ENCODE measurements at regions not wholly inside any gene's neighbourhood (a gene's known extent, or its start where the extent isn't known, plus 50 kb on each side); places are given as distances from the start of the nearest gene placed in this dataset.
A peak's percentile ranks its signal among the peaks of the same experiment; 100 is the strongest.

DNA sequence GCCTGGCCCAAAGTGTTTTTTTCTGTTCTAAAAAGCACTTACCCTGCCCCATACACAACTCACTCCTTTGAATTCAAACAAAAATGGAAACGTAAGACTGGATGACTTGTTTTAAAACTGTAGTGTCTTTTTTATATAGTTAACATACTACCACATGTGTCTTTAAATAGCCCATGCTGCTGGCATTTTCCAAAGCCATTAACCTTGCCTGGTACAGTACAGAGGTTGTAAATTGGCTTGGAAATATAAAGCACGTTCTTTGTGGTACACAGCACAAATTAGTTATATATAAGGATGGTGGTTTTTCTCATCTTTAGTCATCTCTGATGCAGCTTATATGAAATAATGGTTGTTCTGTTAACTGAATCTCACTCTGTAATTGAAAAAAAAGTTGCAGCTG lies 519.7 kb upstream of the ZNF608 start:
- H3K9me3 ChIP-seq (ENCODE audit: control insufficient read depth in 3 of 3, low read length in 3 of 3) = no peaks in the 10 kb centered on the region
- no peaks in the 10 kb centered on the region for H3K36me3 ChIP-seq (ENCODE audit: control insufficient read depth in 3 of 3, insufficient read depth in 3 of 3, low read length in 3 of 3)
- no peaks in the 10 kb centered on the region for H3K27me3 ChIP-seq (ENCODE audit: control insufficient read depth in 3 of 3, insufficient read depth in 3 of 3, low read length in 3 of 3)
- H3K27ac ChIP-seq (ENCODE audit: low read depth, low read length) = no peak overlapping the region
- H3K4me1 ChIP-seq (ENCODE audit: control insufficient read depth in 3 of 3, insufficient read depth in 3 of 3, low read length in 3 of 3) = no peaks in the 10 kb centered on the region
- no peak overlapping the region for H3K9ac ChIP-seq (ENCODE audit: low read depth in 1 of 3, low read length in 3 of 3)
- no peak overlapping the region for H3K4me3 ChIP-seq (ENCODE audit: low read length in 3 of 3)

GRCh38 chr5:125267636-125268248 lies 521.3 kb upstream of the ZNF608 start:
- Histone ChIP-seq H3K9me3 (ENCODE audit: control insufficient read depth in 3 of 3, low read length in 3 of 3) (no peaks in the 10 kb centered on the region), H3K4me1 (ENCODE audit: control insufficient read depth in 3 of 3, insufficient read depth in 3 of 3, low read length in 3 of 3) (no peaks in the 10 kb centered on the region), H3K27ac (ENCODE audit: low read depth, low read length) (no peak overlapping the region), H3K4me3 (ENCODE audit: low read length in 3 of 3) (no peak overlapping the region), H3K27me3 (ENCODE audit: control insufficient read depth in 3 of 3, insufficient read depth in 3 of 3, low read length in 3 of 3) (no peaks in the 10 kb centered on the region), H3K9ac (ENCODE audit: low read depth in 1 of 3, low read length in 3 of 3) (no peak overlapping the region), H3K36me3 (ENCODE audit: control insufficient read depth in 3 of 3, insufficient read depth in 3 of 3, low read length in 3 of 3) (no peaks in the 10 kb centered on the region)

DNA sequence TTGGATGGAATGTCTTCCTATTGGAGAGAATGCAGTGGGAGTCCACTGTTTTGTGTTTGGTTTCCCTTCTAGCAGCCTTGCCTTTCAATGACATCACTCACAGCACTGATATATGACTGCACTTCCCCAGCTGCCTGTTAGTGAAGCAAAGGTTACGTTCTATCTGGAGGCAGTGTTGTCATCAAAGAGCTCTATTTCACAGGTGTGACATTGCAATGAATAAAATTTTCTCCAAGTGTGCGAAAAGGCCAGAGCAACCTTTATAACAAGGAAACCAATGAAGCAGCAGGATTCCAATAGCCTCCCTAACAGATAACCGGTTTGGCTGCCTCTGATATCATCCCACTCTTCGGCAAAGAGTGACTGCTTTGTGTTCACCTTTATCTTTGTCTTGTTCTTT lies 523.5 kb upstream of the ZNF608 start:
- Histone ChIP-seq H3K9ac (ENCODE audit: low read depth in 1 of 3, low read length in 3 of 3) (no peak overlapping the region), H3K9me3 (ENCODE audit: control insufficient read depth in 3 of 3, low read length in 3 of 3) (no peaks in the 10 kb centered on the region), H3K36me3 (ENCODE audit: control insufficient read depth in 3 of 3, insufficient read depth in 3 of 3, low read length in 3 of 3) (no peaks in the 10 kb centered on the region), H3K4me3 (ENCODE audit: low read length in 3 of 3) (no peak overlapping the region), H3K4me1 (ENCODE audit: control insufficient read depth in 3 of 3, insufficient read depth in 3 of 3, low read length in 3 of 3) (no peaks in the 10 kb centered on the region), H3K27ac (ENCODE audit: low read depth, low read length) (no peak overlapping the region), H3K27me3 (ENCODE audit: control insufficient read depth in 3 of 3, insufficient read depth in 3 of 3, low read length in 3 of 3) (no peaks in the 10 kb centered on the region)

DNA sequence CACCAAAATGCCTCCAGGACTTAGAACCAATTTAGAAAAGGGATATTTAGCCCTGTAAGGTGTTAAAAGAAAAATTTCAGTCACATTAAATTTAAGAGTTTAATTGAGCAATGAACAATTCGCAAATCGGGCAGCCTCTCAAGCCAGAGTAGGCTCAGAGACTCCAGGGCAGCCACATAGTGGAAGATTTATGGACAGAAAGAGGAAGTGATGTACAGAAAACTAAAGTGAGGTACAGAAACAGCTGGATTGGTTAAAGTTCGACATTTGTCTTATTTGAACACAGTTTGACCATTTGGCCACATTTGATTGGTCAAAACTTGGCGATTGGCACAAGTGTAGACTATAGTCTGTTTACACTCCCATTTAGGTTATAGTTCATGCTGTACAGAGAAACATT lies 525.9 kb upstream of the ZNF608 start:
- Histone ChIP-seq H3K27ac (ENCODE audit: low read depth, low read length) (no peak overlapping the region), H3K4me3 (ENCODE audit: low read length in 3 of 3) (no peak overlapping the region), H3K9ac (ENCODE audit: low read depth in 1 of 3, low read length in 3 of 3) (no peak overlapping the region), H3K27me3 (ENCODE audit: control insufficient read depth in 3 of 3, insufficient read depth in 3 of 3, low read length in 3 of 3) (no peaks in the 10 kb centered on the region), H3K36me3 (ENCODE audit: control insufficient read depth in 3 of 3, insufficient read depth in 3 of 3, low read length in 3 of 3) (no peaks in the 10 kb centered on the region), H3K4me1 (ENCODE audit: control insufficient read depth in 3 of 3, insufficient read depth in 3 of 3, low read length in 3 of 3) (no peaks in the 10 kb centered on the region), H3K9me3 (ENCODE audit: control insufficient read depth in 3 of 3, low read length in 3 of 3) (no peaks in the 10 kb centered on the region)

DNA sequence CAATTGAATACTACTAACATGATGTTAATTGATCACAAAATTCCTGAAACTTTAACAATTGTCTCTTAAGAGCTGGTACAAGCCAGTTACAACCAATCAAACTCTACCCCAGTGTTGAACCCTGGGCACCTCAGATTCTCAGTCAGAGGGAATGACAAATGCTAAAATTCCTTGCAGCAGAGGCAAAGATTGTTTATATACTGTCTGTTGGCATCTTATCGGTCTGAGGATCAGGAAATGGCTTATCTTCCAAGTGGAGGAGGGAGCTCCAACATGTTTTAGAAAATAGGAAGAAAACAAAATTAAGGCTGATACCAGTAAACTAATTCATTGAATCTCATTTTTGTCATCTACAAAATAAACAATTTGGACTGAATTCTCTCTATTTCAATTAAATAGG lies 527.8 kb upstream of the ZNF608 start:
- no peaks in the 10 kb centered on the region for H3K27me3 ChIP-seq (ENCODE audit: control insufficient read depth in 3 of 3, insufficient read depth in 3 of 3, low read length in 3 of 3)
- H3K27ac ChIP-seq (ENCODE audit: low read depth, low read length) = no peak overlapping the region
- H3K36me3 ChIP-seq (ENCODE audit: control insufficient read depth in 3 of 3, insufficient read depth in 3 of 3, low read length in 3 of 3) = no peaks in the 10 kb centered on the region
- H3K9me3 ChIP-seq (ENCODE audit: control insufficient read depth in 3 of 3, low read length in 3 of 3) = no peaks in the 10 kb centered on the region
- no peaks in the 10 kb centered on the region for H3K4me1 ChIP-seq (ENCODE audit: control insufficient read depth in 3 of 3, insufficient read depth in 3 of 3, low read length in 3 of 3)
- H3K4me3 ChIP-seq (ENCODE audit: low read length in 3 of 3) = no peak overlapping the region
- no peak overlapping the region for H3K9ac ChIP-seq (ENCODE audit: low read depth in 1 of 3, low read length in 3 of 3)

DNA sequence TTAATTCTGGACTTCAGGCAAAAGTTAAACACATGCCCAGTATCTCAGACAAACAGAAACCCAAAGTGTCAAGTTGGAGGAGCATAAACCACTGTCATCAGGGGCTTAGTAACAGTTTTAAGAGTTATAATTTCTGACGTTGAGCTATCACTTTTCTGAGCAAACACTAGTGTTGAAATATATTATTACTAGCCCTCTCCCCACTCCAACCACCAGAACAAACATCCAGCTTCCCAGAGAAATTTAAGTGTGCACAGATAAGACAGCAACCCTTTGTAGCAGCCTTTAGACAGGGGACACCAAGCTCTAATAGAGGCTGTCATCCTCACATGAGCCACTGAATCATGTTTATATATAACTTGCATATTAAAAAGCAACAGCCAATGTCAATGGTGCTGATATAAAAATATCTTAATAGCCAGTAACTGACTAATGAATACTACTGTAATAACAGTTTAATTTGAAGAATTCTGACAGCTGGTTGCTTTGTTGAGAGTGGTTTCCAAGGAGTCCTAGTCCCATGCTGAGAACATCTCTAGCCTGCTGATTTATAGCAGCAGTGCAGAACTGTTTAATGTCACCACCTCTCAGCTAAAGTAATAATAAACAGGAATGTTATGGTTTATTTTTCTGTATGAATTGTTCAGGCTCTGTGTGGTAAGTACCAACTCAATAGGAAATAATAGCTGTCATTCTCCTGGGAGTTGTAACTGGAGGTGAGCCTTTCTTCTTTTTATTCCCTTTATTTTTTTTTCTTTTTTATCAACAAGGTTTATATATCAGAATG lies 528.7 kb upstream of the ZNF608 start:
- H3K4me3 ChIP-seq (ENCODE audit: low read length in 3 of 3) = no peak overlapping the region
- H3K27ac ChIP-seq (ENCODE audit: low read depth, low read length) = peak overlapping the region; percentile 34
- no peak overlapping the region for H3K9ac ChIP-seq (ENCODE audit: low read depth in 1 of 3, low read length in 3 of 3)
- no peaks in the 10 kb centered on the region for H3K27me3 ChIP-seq (ENCODE audit: control insufficient read depth in 3 of 3, insufficient read depth in 3 of 3, low read length in 3 of 3)
- no peaks in the 10 kb centered on the region for H3K9me3 ChIP-seq (ENCODE audit: control insufficient read depth in 3 of 3, low read length in 3 of 3)
- H3K36me3 ChIP-seq (ENCODE audit: control insufficient read depth in 3 of 3, insufficient read depth in 3 of 3, low read length in 3 of 3) = no peaks in the 10 kb centered on the region
- no peaks in the 10 kb centered on the region for H3K4me1 ChIP-seq (ENCODE audit: control insufficient read depth in 3 of 3, insufficient read depth in 3 of 3, low read length in 3 of 3)

DNA sequence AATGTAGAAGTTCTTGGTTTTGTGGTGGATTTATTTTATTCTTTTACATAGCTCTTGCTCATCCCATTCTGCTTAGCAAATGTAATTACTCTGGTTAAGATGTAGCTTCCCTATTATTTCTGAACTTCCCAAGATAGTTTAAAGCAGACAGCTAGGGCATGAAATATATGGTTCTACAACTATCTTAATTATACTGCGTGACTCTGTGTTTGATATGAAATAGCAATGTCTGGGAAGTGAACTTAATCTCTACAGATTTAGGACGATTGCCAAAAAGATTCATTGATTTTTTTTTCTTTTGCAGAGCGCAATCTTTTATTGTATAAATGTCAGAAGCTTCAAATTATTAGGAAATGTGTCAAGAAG lies 529.3 kb upstream of the ZNF608 start:
- no peaks in the 10 kb centered on the region for H3K27me3 ChIP-seq (ENCODE audit: control insufficient read depth in 3 of 3, insufficient read depth in 3 of 3, low read length in 3 of 3)
- peak overlapping the region; percentile 34 for H3K27ac ChIP-seq (ENCODE audit: low read depth, low read length)
- no peaks in the 10 kb centered on the region for H3K4me1 ChIP-seq (ENCODE audit: control insufficient read depth in 3 of 3, insufficient read depth in 3 of 3, low read length in 3 of 3)
- H3K9ac ChIP-seq (ENCODE audit: low read depth in 1 of 3, low read length in 3 of 3) = no peak overlapping the region
- no peaks in the 10 kb centered on the region for H3K36me3 ChIP-seq (ENCODE audit: control insufficient read depth in 3 of 3, insufficient read depth in 3 of 3, low read length in 3 of 3)
- H3K4me3 ChIP-seq (ENCODE audit: low read length in 3 of 3) = no peak overlapping the region
- H3K9me3 ChIP-seq (ENCODE audit: control insufficient read depth in 3 of 3, low read length in 3 of 3) = no peaks in the 10 kb centered on the region

DNA sequence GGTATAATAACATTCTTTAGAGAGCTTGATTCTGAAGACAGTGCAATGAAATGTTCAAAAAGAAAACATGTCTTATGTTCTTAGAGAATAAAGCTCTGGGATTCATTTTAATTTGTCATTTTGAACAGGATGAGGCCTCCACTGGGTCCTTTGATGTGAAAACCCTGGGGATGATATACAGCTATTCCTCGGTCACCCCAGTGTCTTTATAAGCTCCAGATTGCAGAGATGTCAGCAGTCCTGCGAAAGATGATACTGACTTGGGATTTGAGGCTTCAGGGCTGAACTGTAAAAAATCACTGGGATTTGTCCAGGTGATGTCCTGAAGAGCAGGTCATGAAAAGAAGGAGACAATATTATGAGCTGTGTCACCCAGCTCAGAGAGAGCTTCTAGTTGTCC lies 529.7 kb upstream of the ZNF608 start:
- Histone ChIP-seq H3K9me3 (ENCODE audit: control insufficient read depth in 3 of 3, low read length in 3 of 3) (no peaks in the 10 kb centered on the region), H3K27ac (ENCODE audit: low read depth, low read length) (no peak overlapping the region), H3K4me1 (ENCODE audit: control insufficient read depth in 3 of 3, insufficient read depth in 3 of 3, low read length in 3 of 3) (no peaks in the 10 kb centered on the region), H3K4me3 (ENCODE audit: low read length in 3 of 3) (no peak overlapping the region), H3K27me3 (ENCODE audit: control insufficient read depth in 3 of 3, insufficient read depth in 3 of 3, low read length in 3 of 3) (no peaks in the 10 kb centered on the region), H3K36me3 (ENCODE audit: control insufficient read depth in 3 of 3, insufficient read depth in 3 of 3, low read length in 3 of 3) (no peaks in the 10 kb centered on the region), H3K9ac (ENCODE audit: low read depth in 1 of 3, low read length in 3 of 3) (no peak overlapping the region)

- Histone ChIP-seq H3K27ac (ENCODE audit: low read depth, low read length) (no peak overlapping the region), H3K9ac (ENCODE audit: low read depth in 1 of 3, low read length in 3 of 3) (no peak overlapping the region)
These were observed 531.2 kb upstream of the ZNF608 start for GRCh38 chr5:125277494-125278154.

GRCh38 chr5:125278711-125279110 lies 532.3 kb upstream of the ZNF608 start:
- Histone ChIP-seq H3K27me3 (ENCODE audit: control insufficient read depth in 3 of 3, insufficient read depth in 3 of 3, low read length in 3 of 3) (no peaks in the 10 kb centered on the region), H3K9ac (ENCODE audit: low read depth in 1 of 3, low read length in 3 of 3) (no peak overlapping the region), H3K4me1 (ENCODE audit: control insufficient read depth in 3 of 3, insufficient read depth in 3 of 3, low read length in 3 of 3) (peaks cover 0 to 3% (median 0%) of the 10 kb centered on the region in 3 donors), H3K9me3 (ENCODE audit: control insufficient read depth in 3 of 3, low read length in 3 of 3) (no peaks in the 10 kb centered on the region), H3K27ac (ENCODE audit: low read depth, low read length) (no peak overlapping the region), H3K36me3 (ENCODE audit: control insufficient read depth in 3 of 3, insufficient read depth in 3 of 3, low read length in 3 of 3) (no peaks in the 10 kb centered on the region), H3K4me3 (ENCODE audit: low read length in 3 of 3) (no peak overlapping the region)

More at GRCh38 chr5:125277494-125278154, 531.2 kb upstream of the ZNF608 start:
- H3K27me3 ChIP-seq (ENCODE audit: control insufficient read depth in 3 of 3, insufficient read depth in 3 of 3, low read length in 3 of 3) = no peaks in the 10 kb centered on the region
- H3K4me1 ChIP-seq (ENCODE audit: control insufficient read depth in 3 of 3, insufficient read depth in 3 of 3, low read length in 3 of 3) = peaks cover 0 to 3% (median 0%) of the 10 kb centered on the region in 3 donors
- H3K9me3 ChIP-seq (ENCODE audit: control insufficient read depth in 3 of 3, low read length in 3 of 3) = no peaks in the 10 kb centered on the region
- no peaks in the 10 kb centered on the region for H3K36me3 ChIP-seq (ENCODE audit: control insufficient read depth in 3 of 3, insufficient read depth in 3 of 3, low read length in 3 of 3)
- H3K4me3 ChIP-seq (ENCODE audit: low read length in 3 of 3) = no peak overlapping the region
